Nucleus accumbens (tissue), 56 donors: ENCODE measurements at regions not wholly inside any gene's neighbourhood (a gene's known extent, or its start where the extent isn't known, plus 50 kb on each side); places are given as distances from the start of the nearest gene placed in this dataset.
"Not testable (repeated sequence)": the region's sequence is repeated elsewhere in the genome, so short reads cannot be mapped to it uniquely, and the experiment has no call there.

Experiments
- DNase-seq, 56 donors: peaks; one replicate each; lab custom pipeline; 2025; lab: John Stamatoyannopoulos, UW

DNA sequence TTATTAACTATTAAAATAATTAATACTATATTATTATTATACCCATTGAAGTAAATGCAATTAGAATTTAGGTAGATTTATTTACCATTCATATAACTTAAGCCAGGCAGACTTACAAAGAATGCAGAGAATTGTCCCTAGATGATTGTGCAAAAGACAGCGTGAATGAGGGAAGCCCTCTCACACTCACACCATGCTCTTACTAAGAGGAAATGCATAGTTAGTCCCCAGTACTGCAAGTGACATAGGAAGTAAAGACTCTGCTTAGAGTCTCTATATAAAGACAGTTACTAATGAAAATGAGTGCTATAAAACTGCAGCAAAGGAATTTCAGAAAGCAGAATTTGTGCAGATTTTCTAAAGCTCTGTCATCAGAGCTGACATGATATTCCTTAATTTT is 270.4 kb downstream of the ZBBX start:
- DNase-seq, result no peak

DNA sequence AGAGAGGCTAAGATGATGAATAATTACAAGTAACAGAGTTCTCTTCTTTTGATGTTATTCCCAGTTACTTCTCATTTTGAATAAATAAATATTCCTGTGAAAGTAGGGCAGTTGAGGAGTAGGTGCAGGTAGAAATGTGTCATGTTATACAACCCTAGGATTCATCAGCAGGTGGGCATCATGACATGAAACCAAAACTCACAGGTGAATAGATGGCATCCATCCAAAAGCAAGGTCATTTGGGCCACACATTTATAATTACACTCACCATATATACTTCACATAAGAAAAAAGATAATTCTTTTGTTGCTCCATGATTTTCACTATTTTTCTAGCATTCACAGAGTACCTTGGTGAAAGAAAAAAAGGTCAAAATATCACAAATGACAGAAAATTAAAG is 273.6 kb downstream of the ZBBX start:
- no peak for DNase-seq

DNA sequence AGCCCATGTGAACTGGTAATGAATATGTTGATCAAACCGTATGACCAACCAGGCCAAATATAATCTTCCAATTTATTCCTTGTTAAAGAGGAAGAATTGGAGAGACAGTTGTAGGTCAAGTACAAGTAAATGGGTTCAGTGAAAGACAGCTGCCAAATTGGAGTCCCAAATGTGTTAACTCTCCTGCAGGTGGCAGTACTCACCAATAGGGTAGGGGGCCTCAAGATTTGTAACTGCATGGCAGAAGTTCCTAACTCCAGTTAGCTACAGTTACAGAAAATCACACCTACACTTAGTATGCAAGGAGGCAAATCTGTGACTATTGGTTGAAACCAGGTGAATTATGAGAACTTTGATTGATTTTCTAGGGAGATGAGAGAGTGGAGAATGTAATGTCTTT is 278.0 kb downstream of the ZBBX start:
- no peak for DNase-seq

DNA sequence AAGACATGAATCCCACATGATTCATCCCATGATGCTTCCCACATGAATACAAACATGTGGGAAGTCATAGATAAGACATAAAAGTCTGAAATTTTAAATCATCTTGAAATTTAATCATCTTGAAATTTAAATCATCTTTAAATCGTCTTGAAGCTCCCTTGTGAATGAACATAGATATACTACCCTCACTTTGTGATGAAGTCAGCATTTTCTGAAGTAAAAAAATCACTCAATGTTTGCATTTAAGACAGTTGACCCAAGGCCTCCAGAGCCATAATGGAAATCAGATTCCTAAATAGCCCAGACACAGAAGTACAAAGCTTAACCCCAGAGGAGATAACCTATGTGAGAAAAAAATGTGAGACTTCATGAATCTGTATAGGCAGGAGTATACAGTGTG is 279.4 kb downstream of the ZBBX start:
- DNase-seq, result no peak

DNA sequence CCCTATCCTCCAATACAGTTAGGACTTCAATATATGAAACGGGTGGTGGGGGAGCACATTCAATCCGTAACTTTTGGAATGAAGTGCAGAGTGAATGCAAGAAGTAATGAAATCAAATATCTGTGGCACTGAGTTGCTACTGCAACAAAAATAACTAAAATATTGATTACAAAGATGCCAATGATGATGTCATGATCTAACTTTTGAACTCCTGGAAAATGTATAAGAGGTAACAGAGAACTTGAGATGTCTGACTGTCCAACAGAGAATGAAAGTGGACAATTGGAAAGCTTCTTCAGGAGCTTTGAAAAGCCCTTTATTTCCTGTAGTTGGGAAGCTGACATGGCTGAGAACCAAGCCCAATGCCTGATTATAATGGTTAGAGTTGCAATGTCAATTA is 279.9 kb downstream of the ZBBX start:
- DNase-seq, result no peak

DNA sequence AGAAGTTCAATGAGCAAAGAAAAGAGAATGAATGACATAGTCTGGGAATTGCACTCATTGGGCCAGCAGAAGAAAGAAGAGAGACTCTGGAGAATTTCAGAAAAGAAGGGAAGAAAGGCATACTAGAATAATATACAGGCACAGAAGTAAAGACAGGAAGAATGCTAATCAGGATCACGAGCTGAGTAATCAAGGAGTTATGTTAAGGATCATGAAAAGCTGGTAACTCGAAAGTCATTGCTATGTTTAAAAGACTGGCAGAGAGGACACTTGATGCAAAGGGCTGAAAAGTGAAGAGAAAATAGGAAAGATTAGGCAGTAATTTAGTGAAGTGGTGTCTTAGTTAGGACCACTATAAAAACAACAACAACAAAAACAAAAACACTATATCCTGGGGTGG is 284.1 kb downstream of the ZBBX start:
- DNase-seq, result no peak

DNA sequence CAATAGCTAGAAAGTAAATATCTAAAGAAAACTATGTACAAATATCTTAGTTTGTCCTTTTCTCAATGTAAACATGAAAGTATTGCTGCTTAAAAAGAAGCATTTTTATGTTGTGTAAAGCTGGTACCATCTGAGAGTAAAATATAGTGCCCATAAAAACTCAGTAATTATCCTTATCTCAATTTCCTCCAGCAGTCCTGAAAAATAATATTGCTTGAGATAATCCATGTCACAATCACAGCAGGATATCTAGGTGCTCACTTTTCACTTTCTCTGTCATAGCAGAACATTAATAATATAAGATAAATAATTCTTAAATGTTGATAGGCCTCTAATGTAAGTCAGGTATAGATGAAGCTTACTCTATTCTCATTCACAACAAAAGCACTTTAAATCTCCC is 285.5 kb downstream of the ZBBX start:
- no peak for DNase-seq

DNA sequence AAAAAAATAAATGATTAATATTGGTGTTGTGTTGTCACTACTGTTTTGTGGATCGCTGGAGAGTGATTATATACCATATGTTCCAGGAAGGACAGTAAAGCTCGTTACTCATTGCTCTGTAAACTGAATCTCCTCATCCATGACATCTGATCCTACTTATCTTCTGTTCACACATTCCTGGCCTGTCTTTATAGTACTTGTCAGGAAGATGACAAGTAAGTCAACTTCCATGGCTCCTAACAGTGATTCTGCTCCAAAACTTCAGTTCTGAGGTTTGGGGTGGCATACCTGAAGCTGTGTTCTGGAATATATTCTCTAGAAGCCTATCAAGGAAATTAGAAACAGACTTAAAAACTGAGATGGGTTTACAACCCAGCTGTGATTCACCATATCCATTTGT is 288.9 kb downstream of the ZBBX start:
- DNase-seq, result no peak

DNA sequence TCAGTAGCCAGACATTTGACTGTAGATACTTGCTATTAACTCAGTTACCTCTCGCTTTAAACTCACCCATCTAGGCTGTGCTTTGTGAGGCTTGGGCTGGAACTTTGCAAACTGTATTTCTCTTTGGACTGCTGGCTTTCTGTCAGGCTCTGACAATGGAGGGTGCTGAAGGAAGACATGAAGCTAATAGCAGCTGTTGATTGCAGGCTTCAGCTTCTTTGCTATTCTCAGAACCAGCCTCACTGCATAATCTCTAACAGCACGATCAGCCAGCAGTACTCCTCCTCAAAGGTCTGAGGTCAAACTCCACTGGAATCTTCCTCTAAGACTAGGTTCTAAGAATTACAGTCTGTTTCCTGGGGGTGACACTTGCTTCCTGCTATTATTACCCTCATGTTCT is 295.6 kb downstream of the ZBBX start:
- no peak for DNase-seq

DNA sequence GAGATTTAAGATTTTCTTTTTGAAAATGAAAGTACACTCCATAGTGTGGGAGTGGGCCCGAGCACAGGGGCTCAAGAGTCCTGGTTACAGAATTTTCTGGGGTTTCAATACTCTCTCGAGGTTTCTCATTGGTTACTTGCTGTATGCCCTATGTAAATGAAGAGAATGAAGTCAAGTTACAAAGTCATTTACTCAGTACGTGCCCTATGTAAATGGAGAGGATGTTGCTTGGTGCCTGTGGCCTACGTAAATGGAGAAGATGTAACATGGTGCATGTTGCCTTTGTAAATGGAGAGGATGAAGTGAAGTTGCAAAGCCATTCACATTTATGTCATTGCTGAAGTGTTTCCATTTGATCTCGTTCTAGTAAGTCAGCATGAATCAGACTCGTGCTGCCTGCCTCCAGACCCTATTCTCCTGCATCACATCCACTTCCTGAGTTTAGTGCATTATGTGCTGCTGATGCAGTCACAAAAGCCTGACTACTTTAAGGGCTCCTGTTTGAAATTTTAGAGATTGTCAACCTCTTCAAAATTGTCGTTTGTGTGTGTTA is 302.0 kb downstream of the ZBBX start:
- DNase-seq, result peak in 1 of 56 donors; percentile 1

DNA sequence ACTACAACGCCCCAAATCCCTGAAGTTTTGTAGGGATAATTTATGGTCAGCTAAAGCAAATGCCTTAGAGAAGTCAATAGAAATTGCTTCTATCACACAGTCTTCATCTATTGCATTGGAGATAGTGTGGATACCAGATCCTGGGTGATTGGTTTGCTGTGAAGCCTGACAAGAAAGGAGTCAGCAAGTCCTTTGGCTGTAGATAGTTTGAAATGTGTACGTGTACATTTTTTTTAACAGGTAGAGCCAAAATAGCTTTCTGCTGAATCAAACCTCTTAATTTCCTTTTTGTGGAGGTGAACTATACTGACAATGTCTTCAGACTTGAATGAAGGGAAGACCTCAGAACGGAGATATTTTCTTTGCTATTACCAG is 312.3 kb downstream of the ZBBX start:
- DNase-seq, result no peak

DNA sequence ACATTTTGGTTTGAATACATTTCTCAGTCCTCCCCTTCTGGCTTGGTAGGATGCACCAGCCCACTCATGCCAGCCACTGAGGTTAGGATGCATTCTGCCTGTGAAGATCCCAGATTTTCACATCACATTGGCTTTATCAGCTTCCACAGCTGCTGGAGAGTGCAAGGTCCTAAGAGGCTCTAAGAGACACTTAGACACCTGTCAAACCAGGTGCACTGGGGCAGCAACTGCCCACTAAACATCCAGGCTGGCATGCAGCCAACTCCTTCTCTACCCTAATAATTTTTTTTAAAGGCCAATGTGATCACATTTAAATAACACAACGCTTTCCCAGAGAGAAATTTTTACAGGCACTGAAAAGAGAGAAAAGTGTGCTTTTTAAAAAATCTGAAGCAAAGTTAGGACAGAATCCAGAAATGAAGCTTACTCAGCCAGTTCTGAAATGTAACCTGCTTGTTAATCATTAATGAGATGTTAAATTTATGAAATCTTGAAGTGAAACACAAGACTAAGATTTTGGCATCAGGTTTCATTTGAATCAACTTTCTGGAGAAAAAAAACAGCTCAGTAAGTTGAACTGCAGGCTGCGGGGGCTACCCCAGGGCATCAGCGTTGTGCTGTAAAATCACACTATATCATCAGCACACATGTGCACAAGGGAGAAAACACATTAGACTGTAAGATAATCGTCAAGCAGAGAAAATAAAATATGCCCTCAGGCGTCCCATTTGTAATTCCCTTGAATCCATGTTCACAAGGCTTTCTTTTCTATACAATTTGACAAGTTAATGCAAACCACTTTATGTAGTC is 312.9 kb downstream of the ZBBX start:
- peak in 3 of 56 donors; percentile 0 to 3 (median 3) for DNase-seq

DNA sequence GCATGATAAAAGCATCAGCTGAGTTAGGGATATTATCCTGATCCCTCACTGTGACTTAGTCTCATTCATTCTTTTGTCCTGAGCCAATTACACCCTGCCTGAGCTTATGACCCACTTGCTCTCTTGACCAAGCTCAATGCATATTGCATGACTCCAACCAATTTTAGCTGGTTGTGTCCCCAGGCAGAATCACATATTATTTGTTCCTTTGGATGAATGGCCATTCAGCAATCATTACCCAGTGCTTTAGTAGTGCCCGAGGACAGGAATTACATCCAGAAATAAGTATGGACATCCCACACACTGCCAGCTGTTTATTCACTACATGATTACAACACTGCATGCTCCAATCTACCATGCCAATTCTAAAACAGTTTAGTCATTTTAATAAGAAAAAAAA is 322.5 kb downstream of the ZBBX start:
- DNase-seq, result no peak

DNA sequence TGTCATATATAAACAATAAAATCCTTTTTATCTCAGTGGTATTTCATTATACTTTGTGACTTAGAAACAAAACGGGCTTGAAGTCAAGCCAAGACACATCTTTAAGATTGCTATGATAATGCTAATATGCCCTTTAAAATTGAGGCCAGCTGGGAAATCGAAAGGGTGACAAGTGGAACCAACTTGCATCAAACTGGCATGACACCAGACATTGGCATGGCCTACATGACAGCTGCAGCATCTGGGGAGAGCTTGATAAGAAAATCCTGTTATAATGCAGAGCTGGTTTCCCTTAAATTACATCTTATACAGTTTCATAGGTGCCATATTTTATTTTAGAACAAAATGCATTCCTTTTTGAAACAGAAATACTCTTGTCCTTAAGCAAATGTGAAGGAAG is 325.2 kb downstream of the ZBBX start:
- no peak for DNase-seq

DNA sequence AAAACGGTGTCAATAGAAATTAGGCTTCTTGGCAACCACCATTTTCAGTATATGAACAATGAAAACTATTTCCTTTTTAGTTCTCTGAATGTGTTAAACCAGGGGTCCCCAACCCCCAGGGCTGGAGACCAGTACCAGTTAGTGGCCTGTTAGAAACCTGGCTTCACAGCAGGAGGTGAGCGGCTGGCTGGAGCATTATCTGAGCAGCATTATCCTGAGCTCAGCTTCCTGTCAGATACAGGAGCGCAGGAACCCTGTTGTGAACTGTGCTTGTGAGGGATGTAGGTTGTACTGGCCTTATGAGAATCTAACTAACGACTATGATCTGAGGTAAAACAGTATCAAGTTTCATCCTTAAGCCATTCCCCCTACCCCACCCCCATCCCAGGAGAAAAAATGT is 328.7 kb downstream of the ZBBX start:
- no peak for DNase-seq

DNA sequence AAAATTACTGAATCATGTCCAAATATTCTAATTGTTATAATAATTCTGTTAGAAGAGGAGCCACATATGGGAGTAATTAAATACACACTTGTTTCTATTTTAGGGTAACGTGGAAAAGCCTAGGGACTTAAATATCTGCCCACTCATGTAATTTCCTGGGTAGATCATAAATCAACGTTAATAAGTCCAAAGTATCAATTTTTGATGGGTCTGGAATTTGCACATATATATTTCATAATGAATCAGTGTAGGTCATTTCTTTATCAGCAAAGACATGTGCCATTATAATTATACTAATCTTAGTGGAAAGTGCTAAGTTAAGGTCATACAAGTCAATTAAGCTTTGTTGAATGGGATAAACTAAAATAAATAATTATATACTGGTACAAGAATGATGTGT is 346.2 kb downstream of the ZBBX start:
- no peak for DNase-seq

DNA sequence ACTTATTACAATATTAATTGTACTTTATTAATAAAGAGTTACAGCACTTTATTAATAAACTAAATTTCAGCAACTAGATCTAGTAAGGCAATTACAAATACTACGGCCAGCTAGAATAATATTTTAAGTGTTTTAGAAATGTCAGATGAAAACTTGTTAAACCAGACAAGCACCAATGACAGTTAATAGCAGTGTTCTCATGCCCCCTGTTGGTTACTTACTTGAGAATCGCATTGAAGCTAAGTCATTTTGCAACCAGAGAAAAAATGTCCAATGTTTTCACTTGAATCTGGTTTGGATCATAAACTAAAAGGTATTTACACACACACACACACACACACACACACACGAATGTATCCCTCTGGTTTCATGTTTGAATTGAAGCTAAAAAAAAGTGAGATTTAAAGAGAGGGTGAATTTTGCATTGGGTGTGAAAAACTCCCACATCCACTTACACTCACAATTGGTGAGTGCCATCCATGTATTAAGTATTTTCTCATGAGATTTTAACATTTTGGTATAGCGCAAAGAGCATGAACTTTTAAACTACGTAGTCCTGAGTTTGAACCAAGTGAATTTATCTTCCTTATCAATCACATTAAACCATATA is 347.7 kb downstream of the ZBBX start:
- no peak for DNase-seq

DNA sequence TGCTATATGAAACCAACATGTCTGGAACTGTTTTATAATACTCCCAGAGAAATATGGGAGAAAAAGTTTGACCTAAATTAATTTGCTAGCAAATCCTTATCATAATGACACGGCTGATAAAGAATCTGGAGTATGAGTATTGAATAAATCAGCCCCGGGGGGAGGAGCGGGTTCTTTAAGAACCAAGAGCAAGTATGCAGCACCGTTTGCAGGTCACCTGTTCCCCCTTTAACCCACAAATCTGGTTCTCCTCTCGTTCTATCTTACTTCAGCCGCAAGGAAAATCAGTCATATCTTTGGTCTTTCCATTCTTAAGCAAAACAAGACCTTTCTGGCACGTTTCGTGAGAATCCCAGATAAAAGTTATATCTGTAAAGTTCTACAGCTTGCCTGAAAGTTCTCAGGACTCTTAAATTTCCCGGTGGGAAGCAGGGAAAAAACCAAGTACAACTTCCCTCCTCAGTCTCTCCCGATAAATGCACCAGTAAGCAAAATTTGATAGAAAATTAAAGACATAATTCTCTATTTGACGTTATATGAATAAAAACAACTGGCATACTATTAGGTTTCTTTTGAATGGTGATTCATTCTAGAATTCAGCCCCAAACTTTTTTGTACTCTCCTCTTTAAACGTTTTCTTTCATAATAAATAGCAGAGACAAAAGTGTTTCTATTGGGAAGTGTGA is 348.6 kb downstream of the ZBBX start:
- DNase-seq, result no peak

DNA sequence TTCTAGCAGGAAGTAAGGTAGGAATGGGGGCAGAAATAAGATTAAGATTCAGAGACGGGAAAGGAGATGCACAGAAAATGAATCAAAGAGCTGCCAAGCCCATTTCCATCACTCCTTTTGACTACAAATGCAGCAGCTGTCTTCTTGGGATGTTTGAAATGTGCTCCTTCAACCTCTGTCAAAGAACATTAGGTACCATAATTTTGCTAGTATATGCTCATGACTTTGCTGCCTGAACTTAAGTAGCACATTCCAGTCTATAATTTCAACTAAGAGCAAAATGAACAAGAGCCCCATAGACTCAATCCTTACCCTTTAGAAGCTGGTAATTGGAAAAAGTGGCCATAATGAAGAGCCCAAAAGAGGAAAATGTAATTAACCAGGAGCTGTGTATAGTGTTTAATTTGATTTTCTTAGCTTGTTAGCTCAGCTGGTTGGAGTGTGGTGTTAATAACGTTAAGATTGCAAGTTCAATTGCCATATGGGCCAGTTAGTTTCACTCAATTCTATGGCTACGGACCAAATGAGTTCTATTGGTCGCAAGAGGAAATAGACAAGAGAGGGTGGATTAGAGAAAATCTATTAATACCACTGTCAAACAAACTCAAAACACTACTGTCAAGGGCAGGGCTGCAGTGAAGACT is 349.9 kb downstream of the ZBBX start:
- DNase-seq, result no peak

DNA sequence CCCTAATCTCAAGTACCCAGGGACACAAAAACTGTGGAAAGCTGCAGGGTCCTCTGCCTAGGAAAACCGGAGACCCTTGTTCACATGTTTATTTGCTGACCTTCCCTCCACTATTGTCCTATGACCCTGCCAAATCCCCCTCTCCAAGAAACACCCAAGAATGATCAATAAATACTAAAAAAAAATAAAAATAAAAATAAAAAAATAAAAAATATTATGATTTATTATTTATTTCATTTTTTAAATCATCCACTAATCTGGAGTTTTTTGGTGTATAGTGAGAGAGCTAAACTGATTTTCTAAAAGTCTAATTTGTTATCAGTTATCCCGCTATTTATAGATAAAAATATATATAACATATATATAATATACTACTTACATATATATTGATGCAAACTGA is 360.6 kb downstream of the ZBBX start:
- DNase-seq, result not testable (repeated sequence)

DNA sequence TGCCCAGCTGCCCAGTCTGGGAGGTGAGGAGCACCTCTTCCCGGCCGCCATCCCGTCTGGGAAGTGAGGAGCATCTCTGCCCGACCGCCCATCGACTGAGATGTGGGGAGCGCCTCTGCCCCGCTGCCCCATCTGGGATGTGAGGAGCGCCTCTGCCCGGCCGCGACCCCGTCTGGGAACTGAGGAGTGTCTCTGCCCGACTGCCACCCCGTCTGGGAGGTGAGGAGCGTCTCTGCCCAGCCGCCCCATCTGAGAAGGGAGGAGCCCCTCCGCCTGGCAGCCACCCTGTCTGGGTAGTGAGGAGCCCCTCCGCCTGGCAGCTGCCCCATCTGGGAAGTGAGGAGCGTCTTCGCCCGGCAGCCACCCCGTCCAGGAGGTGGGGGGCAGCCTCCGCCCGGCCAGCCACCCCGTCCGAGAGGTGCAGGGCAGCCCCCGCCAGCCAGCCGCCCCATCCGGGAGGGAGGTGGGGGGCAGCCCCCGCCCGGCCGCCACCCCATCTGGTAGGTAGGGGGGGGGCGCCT is 361.4 kb downstream of the ZBBX start:
- not testable (repeated sequence) for DNase-seq
